Fibroblast of the conjunctiva (primary cell): ENCODE measurements at regions not wholly inside any gene's neighbourhood (a gene's known extent, or its start where the extent isn't known, plus 50 kb on each side); places are given as distances from the start of the nearest gene placed in this dataset.

ENCODE experiments used
- DNase-seq: peaks from one replicate; pipeline ENCODE4 v3.0.0-alpha.2; 2010; ENCODE audit warnings: low read depth

DNA sequence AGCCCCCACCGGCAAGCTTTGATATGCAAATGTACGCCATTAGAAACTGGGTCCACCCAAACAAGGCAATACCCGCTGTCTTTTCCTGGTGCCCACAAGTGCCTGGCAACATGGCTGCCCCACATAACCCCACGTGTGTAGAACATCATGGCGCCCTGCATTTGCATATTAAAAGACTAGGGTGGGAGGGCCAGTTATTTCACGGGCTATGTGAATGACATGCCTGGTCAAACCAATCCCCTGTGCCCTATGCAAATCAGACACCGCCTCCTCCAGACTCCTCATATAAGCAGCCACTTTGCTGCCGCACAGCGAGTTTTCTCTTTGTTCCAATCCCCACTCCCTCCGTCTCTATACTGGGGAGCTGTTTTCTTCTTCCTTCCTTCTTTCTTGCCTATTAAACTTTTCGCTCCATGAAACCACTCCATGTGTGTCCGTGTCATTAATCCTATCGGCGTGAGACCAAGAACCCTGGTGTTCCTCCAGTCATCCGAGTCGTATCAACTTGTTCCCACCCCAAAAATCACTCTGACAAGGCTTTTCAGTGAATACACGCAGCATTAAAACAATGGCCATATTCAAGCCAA is 112.6 kb upstream of the SORBS2 start:
- no peak for DNase-seq

GRCh38 chr4:185925910-185926360 is 113.9 kb upstream of the SORBS2 start:
- DNase-seq, result no peak

GRCh38 chr4:185931375-185931774 is 119.4 kb upstream of the SORBS2 start:
- no peak for DNase-seq

GRCh38 chr4:185931986-185932385 is 120.0 kb upstream of the SORBS2 start:
- no peak for DNase-seq

GRCh38 chr4:185932491-185932890 is 120.5 kb upstream of the SORBS2 start:
- DNase-seq, result no peak

- no peak for DNase-seq
Observed at GRCh38 chr4:185933078-185933581, 121.1 kb upstream of the SORBS2 start.

DNA sequence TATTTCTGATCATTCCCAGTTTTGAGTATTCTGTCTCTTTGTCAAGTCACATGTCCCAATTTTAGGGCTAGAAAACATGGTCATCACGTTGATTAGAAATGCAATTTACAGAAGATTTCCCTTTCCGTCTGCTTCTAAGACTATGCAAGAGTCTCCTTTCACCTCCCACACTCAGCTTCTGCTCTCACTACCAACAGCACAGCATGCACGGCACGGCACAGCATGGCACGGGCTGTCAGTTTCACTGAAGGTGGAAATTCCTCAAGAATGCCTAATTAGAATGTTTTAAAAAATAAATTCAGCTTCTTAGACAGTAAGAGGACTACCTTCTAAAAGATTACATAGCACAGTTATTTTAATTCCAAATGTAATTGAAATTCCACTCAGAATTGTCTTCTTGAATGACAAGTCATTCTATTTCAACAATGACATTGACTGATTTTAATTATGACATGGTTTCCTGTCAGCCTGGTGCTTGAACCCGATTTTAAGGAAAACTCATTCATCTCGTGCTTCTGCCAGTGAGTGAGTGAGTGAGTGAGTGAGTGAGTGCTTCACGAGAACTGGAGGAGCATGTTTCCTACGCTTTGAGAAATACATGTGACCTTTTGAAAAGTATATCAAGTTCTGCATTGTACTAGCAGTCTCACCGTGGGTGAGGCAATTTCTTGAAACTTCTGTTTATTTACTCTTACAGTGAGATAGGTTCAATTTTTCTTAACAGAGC is 124.8 kb upstream of the SORBS2 start:
- no peak for DNase-seq

GRCh38 chr4:185938654-185939053 is 126.7 kb upstream of the SORBS2 start:
- no peak for DNase-seq

GRCh38 chr4:185941461-185941860 is 127.5 kb upstream of the TLR3 start:
- no peak for DNase-seq

- no peak for DNase-seq
Observed at GRCh38 chr4:185945252-185945651, 123.7 kb upstream of the TLR3 start.

DNA sequence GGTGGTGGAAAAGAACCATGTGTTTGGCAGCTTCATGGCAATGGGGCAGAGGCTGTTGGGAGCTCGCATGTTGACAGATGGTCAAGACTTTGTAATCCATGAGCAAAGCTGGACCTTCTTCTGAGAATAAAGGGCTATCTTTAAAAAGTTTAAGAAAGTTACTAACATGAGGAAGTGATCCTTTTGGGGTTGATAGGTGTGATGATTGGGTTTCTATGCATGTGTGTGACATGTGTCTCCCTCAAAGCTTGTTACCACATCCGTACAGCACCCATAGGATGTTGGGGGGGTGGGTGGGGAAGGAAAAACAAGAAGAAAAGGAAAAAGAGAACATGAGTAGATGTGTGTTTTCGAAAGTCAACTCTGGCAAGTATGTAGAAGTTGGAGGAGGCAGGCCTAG is 123.0 kb upstream of the TLR3 start:
- no peak for DNase-seq

GRCh38 chr4:185950891-185951290 is 118.1 kb upstream of the TLR3 start:
- peak; percentile 10 for DNase-seq

- DNase-seq, result no peak
Observed at GRCh38 chr4:185955151-185955770, 113.7 kb upstream of the TLR3 start.

DNA sequence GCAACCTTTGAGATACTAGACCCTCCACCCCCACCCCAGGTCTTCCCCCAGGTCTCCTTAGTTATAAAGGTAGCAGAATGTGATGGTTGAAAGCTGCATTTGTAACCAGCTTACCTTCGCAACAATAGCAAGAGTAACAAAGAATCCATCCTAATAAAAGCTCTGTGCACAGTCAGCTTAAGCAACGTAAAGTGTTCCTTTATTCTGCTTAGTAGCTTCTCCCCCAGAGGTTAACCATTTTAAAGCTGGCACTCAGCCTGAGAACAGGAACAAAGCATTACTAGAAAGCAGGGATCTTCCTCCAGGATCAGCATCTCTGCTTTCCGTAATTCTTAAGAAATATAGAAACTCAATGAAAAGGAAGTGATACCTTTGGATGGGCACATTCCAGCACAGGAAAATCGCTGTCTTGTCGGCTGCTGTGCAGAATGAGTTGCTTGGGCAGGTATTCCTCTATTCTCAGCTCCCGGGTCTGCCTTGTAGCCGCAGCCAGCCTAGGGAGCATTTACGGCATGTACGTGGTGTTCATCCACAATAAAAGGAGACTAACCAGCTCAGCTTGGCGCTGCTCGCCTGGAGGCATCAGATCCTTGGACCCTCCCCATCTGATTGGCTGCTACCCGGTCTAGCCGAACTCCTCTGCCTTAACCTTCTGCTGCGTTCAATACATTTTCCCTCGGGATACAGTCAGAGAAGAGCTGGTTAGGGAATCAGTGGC is 113.0 kb upstream of the TLR3 start:
- DNase-seq, result no peak

GRCh38 chr4:185956544-185956940 is 112.4 kb upstream of the TLR3 start:
- DNase-seq, result no peak

DNA sequence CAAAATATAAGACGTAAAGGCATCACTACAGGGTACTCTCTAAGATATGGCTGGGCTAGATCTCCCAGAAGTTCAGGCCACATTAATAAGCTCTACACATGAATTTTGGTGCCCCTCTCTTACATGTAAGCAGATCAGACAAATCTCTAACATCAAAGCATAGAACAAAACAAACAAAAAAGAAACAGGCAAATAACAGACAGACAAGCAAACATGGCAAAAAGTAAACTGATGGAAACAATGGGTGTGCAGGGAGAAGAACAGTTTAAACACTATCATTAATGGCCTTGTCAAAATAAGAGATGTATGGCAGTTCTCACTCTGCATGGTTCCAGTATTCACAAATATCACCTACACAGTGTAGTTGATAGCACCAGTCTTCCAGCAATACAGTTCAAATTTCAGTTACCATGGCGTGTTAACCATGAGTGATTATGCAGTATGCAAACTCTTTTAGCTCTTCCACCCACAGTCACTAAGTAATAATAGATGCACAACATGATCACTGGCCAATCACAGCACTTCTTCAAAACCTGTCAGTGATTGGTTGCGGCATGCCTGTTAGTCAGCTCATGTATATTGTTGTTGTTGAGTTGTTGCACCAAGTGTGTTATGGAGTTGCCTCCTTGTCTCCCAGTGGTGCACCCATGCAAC is 110.7 kb upstream of the TLR3 start:
- no peak for DNase-seq

DNA sequence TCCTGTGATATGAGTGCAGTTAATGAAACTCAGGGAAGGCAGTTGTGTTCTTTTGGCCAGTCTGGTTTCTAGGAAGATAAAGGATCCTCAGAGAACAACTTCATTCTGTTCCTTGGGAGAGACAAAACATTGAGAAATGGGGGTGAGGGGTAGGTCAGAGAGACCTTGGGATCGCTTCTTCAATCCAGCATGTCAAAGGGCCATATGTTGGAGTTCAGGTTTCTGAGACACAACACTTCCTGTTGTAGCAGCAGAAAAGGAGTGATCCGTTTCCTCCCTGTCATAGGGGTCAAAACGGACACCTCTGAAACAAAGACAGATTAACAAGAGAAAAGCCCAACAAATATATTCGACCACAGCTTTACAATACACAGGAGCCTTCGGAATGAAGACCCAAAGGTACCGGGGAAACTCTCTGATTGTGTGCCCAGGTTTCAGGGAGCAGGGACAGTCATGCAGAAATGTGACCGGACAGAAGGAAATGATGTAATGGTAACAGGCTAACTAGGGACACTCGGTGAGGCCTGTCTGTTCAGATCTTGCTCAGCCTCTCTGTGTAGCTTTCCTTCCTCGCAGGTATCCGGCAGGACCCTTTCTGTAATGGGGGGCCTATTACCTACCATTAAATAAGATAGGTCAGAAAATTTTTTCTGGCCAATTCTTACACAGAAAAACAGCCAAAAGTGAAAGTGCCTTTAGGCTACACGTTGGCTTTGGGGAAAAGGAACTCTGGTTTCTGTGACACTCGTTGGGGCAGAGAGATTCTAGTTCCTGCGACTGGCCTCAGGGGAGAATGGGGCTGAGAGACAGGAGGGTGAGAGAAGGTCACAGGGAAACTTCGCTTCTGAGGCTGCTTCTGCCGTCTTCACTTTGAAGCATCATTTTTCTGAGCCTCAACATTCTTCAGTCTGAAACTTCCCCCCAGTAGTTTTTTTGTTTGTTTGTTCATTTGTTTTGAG is 103.3 kb upstream of the TLR3 start:
- DNase-seq, result no peak

DNA sequence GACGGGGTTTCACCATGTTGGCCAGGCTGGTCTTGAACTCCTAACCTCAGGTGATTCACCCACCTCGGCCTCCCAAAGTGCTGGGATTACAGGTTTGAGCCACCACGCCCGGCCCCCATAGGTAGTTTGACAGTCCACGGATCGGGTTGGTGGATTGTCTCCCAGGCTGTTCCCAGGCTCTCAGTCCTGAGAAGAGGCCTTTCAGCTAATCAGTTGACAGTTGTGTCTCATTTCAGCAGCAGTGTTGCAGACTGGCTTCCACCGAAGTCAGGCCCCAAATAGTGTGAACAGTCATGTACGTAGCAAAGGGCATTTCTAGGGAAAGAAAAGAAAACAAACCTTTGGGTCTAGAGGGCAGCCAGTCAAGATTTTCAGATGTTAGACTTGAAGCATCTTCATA is 102.4 kb upstream of the TLR3 start:
- DNase-seq, result no peak

- DNase-seq, result no peak
Observed at GRCh38 chr4:185966997-185967775, 101.8 kb upstream of the TLR3 start.

DNA sequence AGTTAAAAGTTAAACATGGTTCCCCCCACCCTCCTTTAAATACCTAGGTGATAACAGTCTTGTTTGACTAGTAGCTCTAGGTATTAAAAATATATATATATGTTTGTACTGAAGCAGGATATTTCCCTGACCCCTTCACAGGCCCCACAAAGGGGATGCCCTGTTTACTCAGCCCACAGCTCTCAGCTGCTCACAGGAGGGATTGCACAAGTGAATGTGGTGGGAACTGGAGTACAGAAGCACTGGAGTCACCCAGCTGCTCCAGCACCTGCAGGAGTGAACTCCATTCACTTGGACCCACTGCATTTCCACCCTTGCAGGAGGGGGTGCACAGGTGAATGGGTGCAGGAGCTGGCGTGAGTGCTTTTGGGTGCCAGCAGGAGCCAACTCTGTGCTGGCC is 99.3 kb upstream of the TLR3 start:
- no peak for DNase-seq
